ENCODE measurements at regions not wholly inside any gene's neighbourhood (a gene's known extent, or its start where the extent isn't known, plus 50 kb on each side); places are given as distances from the start of the nearest gene placed in this dataset.

- TF ChIP-seq CTCF (IDR thresholded peaks at IDR 0.05; ENCODE audit: poor library complexity) (no peak), EZH2phosphoT487 (IDR thresholded peaks at IDR 0.05; ENCODE audit: low read depth, severe bottlenecking, unreplicated experiment) (no peak)
Measured at GRCh38 chr18:46297124-46297523, 192.9 kb downstream of the HAUS1 start.

Data from hepatocyte (in vitro differentiated cells).